Nephron (organoid): ENCODE measurements at regions not wholly inside any gene's neighbourhood (a gene's known extent, or its start where the extent isn't known, plus 50 kb on each side); places are given as distances from the start of the nearest gene placed in this dataset.

ENCODE experiments used
- H3K27ac Mint-ChIP-seq, 3 experiments: 2 replicates each; pipeline ENCODE4 v1.8.0; 2020; ENCODE audit warnings: mixed read lengths in 3 of 3, mild to moderate bottlenecking in 2 of 3, moderate library complexity in 1 of 3
- H3K27me3 Mint-ChIP-seq: 2 replicates; pipeline ENCODE4 v1.8.0; 2021; ENCODE audit warnings: low read depth, mild to moderate bottlenecking, moderate library complexity, mixed read lengths
- H3K36me3 Mint-ChIP-seq: 2 replicates; pipeline ENCODE4 v1.8.0; 2020; ENCODE audit warnings: low read depth, mixed read lengths
- H3K4me1 Mint-ChIP-seq: 2 replicates; pipeline ENCODE4 v1.8.0; 2020; ENCODE audit warnings: mixed read lengths
- H3K4me3 Mint-ChIP-seq, 3 experiments: 2 replicates each; pipeline ENCODE4 v1.8.0; 2020; ENCODE audit warnings: mild to moderate bottlenecking in 3 of 3, mixed read lengths in 3 of 3, moderate library complexity in 2 of 3
- H3K9me3 Mint-ChIP-seq: 2 replicates; pipeline ENCODE4 v1.8.0; 2020; ENCODE audit warnings: mixed read lengths
- TF ChIP-seq, protein P1 (sequence below), 3 experiments: fragments of 200-600 bp; sonication (generic); IDR thresholded peaks; one replicate each; pipeline ENCODE4 v1.5.0; 2021; ENCODE audit warnings: antibody characterized with exemption in 3 of 3; ENCODE audit not compliant: unreplicated experiment in 3 of 3

DNA sequence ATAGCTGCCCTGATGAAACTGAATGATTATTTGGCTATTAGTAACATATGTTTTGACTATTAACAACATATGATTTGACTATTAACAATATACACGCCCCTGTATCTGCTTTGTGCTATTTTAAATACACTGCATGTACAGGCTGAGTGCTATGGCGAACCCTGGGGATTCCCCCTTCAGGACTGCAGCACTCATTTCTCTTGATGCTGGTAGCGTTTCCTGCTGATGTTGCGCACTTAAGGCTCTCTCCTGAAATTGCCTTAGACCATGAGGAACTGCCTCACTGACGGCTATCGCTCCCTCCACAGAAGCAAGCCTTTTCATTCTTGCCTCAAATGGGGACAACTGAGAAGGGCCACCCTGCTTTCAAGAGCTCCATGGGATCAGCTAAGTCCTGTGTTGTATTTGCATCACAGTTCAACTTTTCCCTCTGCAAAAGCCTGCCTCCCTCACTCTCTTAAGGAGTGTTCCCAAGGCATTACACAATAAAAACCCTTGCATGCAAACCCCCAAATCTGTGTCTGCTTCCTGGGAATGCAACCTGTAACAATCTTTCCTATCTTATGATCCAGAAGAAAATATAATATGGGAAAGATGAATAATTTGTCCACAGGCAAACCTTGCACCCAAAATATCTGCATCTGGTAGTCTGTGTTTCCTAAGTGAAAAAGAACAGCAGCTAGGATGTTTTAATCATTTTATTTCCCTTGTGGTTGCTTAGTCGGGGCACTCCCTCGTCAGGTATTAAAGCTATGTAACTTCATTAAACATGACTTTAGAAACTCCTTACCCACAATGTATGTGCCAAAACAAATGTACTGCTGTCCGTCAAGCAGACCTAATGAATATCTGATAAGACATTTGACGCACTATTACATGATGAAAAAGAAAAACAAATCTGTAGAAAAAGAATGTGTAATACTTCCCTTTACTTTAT lies 456.4 kb downstream of the COL12A1 start:
- H3K4me1 Mint-ChIP-seq = peaks cover 9% of the 10 kb centered on the region
- H3K27me3 Mint-ChIP-seq = no peaks in the 10 kb centered on the region
- TF ChIP-seq, protein P1, sequence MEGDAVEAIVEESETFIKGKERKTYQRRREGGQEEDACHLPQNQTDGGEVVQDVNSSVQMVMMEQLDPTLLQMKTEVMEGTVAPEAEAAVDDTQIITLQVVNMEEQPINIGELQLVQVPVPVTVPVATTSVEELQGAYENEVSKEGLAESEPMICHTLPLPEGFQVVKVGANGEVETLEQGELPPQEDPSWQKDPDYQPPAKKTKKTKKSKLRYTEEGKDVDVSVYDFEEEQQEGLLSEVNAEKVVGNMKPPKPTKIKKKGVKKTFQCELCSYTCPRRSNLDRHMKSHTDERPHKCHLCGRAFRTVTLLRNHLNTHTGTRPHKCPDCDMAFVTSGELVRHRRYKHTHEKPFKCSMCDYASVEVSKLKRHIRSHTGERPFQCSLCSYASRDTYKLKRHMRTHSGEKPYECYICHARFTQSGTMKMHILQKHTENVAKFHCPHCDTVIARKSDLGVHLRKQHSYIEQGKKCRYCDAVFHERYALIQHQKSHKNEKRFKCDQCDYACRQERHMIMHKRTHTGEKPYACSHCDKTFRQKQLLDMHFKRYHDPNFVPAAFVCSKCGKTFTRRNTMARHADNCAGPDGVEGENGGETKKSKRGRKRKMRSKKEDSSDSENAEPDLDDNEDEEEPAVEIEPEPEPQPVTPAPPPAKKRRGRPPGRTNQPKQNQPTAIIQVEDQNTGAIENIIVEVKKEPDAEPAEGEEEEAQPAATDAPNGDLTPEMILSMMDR (IDR thresholded peaks at IDR 0.05; ENCODE audit: unreplicated experiment in 3 of 3) = no peak
- H3K9me3 Mint-ChIP-seq = no peaks in the 10 kb centered on the region
- H3K4me3 Mint-ChIP-seq = no peak overlapping the region
- no peaks in the 10 kb centered on the region for H3K36me3 Mint-ChIP-seq
- no peak overlapping the region for H3K27ac Mint-ChIP-seq

DNA sequence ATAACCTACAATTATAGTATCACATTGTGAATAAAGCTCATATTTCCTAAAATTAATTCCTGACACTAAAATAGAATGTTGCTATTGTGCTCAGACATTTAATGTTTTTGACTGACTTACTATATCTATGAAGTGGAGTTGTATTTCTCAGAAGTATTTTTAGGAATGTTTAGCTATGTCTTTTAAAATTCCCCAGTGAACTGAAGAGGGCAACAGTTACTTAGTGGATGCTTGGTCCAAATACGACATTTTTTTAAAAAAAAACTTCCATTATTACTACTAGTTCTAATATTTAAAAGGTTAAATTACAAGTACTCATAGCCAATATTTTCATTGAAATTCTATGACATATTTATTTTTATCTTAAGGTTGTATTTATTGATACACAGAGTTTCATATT lies 460.2 kb downstream of the COL12A1 start:
- Mint-ChIP-seq H3K27ac (no peak overlapping the region), H3K36me3 (no peaks in the 10 kb centered on the region), H3K4me3 (no peak overlapping the region), H3K4me1 (peaks cover 18% of the 10 kb centered on the region), H3K27me3 (no peaks in the 10 kb centered on the region), H3K9me3 (no peaks in the 10 kb centered on the region)
- TF ChIP-seq, protein P1 (IDR thresholded peaks at IDR 0.05; ENCODE audit: unreplicated experiment in 3 of 3) = no peak

DNA sequence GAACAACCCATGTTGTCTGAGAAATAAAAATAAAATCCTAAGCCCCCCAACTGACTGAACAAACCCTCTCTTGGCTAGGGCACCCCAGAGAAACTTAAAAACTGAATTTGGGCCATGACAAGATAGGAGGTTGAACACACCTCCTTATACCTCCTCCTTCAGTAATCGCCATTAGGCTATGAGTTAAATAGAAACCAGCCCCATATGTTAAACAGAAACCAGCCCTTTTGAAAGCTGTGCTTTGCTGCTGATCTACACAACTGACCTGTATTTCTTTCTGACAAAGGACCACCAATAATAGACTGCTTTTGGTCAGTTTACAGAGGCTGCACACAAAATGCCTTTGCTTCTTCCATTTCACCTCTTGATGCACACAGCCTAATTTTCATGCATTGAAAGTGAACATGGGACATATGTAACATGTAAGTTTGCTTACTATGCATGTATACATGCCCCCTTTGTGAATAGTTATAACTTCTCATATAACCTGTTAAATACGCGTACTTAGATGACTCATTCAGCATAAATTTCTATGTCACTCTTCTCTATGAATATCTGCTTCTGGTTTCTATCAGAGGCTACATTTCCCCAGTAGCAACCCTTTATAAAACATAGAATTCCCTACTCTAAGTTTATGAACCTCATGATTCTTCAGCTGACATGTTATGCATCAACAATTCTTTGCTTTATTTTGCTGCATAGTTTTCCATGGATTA lies 462.9 kb downstream of the COL12A1 start:
- H3K36me3 Mint-ChIP-seq = no peaks in the 10 kb centered on the region
- H3K9me3 Mint-ChIP-seq = peaks cover 1% of the 10 kb centered on the region
- TF ChIP-seq, protein P1 (IDR thresholded peaks at IDR 0.05; ENCODE audit: unreplicated experiment in 3 of 3) = no peak
- H3K27me3 Mint-ChIP-seq = no peaks in the 10 kb centered on the region
- H3K4me1 Mint-ChIP-seq = peaks cover 11% of the 10 kb centered on the region
- H3K4me3 Mint-ChIP-seq = no peak overlapping the region
- peak overlapping the region in 1 of 3 experiments; percentile 35 for H3K27ac Mint-ChIP-seq

DNA sequence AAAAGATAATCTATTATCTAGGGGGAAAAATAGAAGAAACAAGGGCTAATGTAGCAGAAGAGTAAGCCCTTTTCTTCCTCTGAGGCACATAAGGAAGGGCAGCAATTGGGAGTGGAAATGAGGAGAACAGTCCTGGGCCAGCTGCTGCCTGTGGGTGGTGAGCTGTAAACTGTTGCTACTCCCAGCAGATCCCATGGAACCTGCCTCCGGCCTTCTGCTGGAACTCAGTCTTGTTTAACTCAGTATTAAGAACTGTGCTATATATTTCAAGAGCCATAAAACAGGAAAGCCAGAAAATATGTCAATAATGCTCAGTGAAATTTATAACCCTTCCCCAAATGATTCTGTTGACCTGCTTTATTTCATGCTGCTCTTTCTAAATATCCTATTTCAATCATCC lies 464.2 kb downstream of the COL12A1 start:
- no peak overlapping the region for H3K4me3 Mint-ChIP-seq
- peak overlapping the region in 2 of 3 experiments; percentile 45 to 64 for H3K27ac Mint-ChIP-seq
- no peaks in the 10 kb centered on the region for H3K36me3 Mint-ChIP-seq
- no peaks in the 10 kb centered on the region for H3K27me3 Mint-ChIP-seq
- H3K4me1 Mint-ChIP-seq = peaks cover 11% of the 10 kb centered on the region
- H3K9me3 Mint-ChIP-seq = peaks cover 7% of the 10 kb centered on the region
- TF ChIP-seq, protein P1 (IDR thresholded peaks at IDR 0.05; ENCODE audit: unreplicated experiment in 3 of 3) = no peak

DNA sequence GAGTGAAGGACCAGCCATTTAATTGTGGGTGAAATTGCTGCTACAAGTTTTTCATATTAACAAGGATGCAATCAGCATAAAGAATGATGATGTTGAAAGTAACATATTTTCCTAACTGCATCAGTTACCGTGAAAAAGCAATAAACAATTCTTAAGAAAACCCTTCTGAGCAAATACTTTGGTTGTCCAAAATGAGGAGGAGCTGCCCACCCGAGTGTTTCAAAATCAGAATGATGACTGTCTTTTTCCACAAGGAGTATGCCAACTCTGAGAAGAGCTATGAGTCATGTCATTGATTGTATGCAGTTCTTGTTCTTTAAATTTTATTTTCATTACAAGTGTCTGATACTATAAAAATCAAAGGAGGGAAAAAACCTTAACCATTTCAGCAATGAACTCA lies 470.5 kb downstream of the COL12A1 start:
- Mint-ChIP-seq H3K4me3 (no peak overlapping the region), H3K4me1 (peaks cover 8% of the 10 kb centered on the region), H3K9me3 (peaks cover 9% of the 10 kb centered on the region), H3K36me3 (no peaks in the 10 kb centered on the region), H3K27ac (peak overlapping the region in 1 of 3 experiments; percentile 71), H3K27me3 (no peaks in the 10 kb centered on the region)
- TF ChIP-seq, protein P1 (IDR thresholded peaks at IDR 0.05; ENCODE audit: unreplicated experiment in 3 of 3) = no peak
